SHP77 treated with DMSO at 0.1 percent for 48 hours (cell line): ENCODE measurements at regions not wholly inside any gene's neighbourhood (a gene's known extent, or its start where the extent isn't known, plus 50 kb on each side); places are given as distances from the start of the nearest gene placed in this dataset.

Experiments
- DNase-seq: peaks from one replicate; lab custom pipeline; 2025; lab: John Stamatoyannopoulos, UW

DNA sequence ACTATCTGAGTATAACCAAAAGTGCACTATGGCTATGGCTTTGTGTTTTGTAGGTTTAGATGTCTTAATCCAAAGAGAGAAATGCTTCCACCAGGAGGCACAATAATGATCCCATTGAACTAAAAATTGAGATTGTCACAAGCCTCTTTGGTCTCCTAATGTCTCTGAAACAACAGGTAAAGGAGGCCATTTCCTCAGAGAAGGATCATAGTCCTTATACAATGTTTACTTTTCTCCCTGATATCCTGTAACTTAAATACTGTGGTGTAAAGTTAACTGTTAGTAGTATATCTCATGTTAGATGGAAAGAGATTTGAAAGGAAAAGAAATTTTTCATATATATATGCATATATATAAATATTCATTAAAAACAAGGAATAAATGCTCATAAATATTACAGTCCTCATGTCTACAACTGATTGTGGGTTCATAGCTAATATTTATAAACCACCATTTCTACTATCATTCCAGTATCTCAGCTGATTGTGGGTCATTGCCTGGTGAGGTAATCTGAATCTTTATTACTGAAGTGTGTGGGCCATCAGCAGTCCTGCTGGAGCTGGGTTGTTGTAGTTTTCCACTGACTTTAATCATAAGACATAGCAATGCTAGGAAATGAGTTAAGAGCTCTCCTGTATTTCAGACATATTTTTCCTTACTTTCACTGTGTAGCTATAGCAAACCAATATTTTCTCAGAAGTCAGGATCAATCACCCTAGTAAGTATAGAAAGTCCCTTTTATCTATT is 1230.4 kb downstream of the PCDH18 start:
- no peak for DNase-seq

DNA sequence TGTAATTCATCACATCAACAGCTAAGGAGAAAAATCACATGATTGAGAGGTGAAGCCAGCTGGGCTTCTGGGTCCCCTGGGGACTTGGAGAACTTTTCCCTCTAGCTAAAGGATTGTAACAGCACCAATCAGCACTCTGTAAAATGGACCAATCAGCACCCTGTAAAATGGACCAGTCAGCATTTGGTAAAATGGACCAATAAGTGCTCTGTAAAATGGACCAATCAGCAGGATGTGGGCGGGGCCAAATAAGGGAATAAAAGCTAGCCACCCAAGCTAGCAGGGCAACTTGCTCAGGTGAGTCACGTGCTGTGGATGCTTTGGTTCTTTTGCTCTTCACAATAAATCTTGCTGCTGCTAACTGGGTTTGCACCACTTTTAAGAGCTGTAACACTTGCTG is 1248.3 kb downstream of the PCDH18 start:
- no peak for DNase-seq

DNA sequence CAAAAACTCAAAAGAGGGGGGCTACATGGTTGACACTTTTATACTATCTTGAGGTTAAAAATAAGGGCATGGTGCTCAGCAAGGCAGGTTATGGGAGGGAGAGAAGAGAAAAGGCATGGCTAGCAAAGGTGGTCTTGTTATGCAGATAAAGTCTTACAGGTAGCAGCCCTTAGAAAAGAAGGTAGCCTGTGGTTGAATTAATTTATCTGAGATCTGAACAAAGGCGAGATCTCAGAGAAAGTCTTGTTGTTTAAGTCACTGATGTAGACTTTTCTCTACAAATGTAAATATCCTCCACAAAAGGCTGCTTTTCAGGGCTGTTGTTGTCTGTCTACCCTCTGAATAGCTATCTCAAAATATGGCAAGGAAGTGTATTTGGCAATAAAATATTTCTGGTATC is 1250.4 kb downstream of the PCDH18 start:
- no peak for DNase-seq

DNA sequence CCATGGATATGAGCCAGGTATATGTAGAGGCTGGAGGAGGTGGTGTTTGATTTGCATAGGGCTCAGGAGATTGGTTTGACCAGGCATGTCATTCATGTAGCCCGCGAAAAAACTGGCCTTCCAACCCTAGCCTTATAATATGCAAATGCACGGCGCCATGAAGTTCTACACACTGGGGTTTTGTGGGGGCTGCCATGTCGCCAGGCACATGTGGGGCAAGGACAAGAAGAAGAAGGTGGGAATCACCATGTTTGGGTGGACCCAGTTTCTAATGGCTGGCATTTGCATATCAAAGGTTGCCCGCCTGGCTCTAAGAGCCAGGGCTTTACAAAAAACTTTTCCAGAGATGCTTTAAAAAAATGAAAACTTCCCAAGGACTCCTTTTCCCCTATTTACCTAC is 1251.0 kb downstream of the PCDH18 start:
- no peak for DNase-seq

DNA sequence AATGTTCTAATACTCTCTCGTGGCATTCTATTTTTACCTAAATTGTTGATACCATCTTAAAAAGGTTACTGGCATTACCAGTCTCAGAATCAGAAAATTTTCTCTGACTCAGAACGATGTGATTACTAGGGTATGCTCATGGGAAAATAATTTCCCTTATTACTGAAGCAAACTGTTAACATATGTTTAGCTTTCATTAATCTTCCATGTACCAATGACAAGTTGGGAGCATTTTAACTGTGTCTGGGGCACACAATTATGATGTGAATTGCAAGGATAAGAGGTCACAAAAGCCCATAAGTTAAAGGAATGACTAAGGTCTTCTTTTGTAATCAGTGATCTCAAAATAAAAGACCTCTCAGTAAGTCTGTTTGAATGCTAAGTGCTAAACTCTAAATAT is 1254.6 kb downstream of the PCDH18 start:
- DNase-seq = no peak

DNA sequence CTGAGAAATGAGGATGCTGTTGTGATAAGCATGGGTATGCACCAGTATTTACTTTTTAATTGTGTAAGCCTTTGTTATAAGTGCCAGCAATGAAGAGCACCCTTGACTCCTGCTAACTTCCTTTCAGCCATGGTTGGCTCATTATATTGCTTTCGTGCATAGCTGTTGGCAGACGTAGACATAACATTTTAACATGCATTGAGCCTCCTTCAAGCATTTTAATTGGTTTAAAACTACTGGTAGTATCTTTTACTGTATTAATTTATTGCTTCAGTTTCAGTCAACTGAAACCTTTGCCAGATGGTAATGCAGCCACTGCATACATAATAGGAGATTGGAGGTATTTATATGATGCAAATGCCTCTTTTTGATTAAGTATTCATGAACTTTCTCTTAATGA is 1285.4 kb downstream of the PCDH18 start:
- DNase-seq = no peak

DNA sequence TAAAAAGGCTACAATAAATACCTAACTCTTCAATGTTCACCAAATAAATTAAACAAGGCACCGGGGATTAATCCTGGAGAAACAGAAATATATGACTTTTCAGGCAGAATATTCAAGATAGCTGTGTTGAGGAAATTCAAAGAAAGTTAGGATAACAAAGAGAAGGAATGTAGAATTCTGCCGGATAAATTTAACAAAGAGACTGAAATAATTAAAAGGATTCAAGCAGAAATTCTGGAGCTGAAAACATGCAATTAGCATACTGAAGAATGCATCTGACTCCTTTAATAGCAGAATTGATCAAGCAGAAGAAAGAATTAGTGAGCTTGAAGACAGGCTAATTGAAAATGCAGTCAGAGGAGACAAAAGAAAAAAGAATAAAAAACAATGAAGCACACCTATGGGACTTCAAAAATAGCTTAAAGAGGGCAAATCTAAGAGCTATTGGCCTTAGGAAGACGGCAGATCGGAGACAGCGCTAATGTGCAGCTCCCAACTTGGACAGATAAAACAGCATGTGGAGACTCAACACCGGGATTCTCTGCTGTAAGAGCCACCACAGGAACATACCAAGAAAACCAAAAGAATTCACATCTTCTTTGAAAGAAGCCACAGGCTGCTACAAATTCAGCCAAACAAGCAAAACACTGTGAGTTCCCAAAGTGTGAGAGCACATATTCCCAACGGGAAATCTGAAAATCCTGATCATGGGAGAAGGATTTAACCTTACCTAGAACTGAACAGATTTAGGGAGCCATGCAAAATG is 1290.9 kb downstream of the PCDH18 start:
- no peak for DNase-seq

DNA sequence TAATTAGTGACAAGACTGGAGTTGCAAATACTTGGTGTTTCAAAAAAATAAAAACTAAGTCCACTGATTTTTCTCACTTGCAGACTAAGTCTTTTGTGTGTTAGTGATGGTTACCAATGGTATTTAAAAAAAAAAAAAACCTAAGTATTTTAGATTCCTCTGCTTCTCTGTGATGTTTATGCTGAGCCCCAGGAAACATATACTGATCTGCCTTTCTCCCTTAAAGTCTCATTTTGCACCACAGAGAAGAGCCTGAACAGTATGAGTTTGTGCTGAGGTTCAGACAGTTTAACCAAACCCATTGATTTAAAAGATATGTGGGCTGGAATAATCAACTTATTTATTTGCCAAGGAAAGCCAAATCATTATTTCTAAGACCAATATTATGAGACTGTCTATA is 1305.0 kb downstream of the PCDH18 start:
- no peak for DNase-seq

DNA sequence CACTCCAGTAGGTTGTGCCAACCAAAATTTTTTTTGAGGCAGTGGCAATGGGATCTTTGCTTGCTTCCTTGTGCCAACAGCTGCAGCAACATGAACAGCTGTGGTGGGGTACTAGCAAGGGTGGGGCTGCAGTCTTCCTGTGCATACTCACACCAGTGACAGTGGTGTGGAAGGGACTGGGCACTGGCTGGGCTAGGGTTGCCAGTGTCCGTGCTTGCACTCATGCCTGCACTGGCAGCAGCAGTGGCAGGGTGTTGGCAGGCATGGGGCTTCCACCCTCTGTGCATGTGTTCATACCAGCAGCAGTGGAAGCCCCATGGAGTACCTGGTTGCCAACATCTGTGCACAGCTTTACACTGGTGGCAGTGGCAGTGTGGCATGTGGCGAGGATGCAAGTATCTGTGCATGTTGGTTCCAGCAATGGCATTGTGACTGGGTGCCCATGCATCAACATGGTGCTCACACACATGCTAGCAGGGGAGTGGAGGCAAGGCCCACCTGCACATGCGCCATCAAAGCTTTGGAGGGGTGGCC is 1312.6 kb downstream of the PCDH18 start:
- no peak for DNase-seq

DNA sequence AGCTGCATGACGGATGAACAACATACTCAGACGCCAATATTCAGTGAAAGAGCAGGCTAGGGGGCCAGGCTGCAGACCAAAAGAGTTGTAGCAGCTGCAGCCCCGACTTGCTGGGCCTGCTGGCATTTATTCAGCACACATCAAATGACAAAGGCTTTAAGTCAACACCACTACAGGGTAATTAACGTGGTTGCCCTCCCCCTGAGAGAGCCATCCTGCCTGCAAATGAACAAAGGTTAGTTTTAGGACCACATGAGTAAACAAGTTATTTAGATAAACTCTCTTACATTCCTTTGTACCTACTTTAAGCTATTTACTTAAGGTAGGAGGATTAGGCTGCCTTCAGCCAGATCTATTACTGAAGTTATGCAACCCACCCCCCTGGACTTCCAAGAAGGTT is 1329.1 kb downstream of the PCDH18 start:
- no peak for DNase-seq

DNA sequence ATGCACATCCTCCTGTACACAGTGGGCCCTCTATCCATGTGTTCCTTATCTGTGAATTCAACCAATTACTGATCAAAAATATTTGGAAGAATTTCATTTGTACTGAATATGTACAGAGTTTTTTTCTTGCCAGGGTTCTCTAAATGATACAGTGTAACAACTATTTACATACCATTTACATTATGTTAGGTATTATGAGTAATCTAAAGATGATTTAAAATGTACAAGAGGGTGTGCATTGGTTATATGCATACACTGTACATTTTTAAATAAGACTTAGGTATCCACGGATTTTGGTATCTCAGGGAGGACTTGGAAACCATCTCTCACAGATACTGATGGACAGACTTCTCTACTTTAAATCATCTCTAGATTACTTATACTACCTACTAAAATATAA is 1333.9 kb downstream of the PCDH18 start:
- DNase-seq = no peak

DNA sequence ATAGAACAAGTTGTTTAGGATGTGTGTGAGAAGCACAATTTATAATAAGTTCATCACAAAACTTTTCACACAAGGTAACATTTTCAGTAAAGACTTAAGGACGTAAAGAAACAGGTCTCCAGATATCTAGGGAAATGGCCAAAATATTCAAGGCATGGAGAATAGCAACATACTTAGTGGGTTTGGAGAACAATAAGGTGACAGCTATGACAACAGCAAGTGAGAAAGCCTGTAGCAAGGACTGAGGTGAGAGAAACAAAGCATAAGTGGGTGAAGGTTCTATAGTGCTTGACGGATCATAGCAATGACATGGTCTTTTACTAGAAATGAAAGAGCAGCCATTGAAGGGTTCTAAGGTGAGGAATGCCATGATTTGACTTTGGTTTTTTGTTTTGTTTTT is 1337.3 kb downstream of the PCDH18 start:
- DNase-seq = no peak

DNA sequence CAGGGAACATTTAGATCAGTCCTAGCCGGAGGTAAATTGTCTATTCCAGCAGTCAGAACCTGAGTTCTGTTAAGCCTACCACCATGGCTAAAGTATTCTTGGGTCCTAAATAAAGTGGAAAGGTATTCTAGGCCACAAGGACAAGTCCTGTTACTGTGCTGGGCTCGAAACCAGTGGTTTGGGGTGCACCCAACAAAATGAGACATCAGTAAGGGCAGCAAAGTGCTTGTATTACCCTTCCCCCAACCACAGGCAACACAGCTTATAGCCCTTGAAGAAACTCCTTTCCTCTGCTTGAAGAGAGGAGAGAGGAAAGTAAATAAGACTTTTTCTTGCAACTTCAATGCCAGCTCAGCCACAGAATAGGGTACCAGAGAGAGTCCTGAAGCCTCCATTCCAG is 1345.6 kb downstream of the PCDH18 start:
- DNase-seq = no peak

DNA sequence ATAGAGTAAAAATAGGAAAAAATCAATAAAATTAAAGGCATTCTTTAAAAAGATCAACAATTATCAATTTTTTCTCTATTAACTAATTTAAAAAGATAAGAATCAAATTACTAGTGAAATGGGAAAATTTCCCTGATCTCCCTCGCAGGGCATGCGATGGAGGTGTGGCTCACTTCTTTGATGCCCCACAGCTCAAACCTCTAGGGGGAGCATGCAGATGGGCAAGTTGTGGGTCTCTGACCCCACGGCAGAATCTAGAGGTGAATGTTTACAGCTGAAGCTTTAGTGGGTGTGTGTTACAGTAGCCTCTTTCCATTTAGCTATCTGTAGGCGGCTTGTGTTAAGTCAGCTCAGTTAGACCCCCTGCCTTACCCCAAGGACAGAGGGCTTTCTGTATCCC is 1348.8 kb downstream of the PCDH18 start:
- DNase-seq = no peak

DNA sequence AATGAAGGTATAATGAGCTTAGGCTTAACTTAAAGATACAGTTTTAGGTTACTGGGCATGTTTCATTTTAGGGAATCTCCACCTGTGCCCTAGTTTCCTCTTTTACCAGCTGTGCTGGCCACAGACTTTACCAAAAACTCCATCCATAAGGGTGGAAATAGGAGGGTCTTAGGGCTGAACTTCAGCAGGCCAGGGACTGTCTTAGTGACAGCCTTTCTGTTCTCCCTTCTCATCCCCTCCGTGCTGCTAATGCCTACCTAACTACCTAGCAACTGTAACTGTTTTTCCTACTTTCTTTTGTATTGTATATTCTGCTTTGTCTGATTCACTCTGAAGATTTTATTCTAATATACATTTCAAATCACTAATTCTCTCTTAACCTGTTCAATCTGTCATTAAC is 1375.3 kb downstream of the PCDH18 start:
- DNase-seq = no peak

DNA sequence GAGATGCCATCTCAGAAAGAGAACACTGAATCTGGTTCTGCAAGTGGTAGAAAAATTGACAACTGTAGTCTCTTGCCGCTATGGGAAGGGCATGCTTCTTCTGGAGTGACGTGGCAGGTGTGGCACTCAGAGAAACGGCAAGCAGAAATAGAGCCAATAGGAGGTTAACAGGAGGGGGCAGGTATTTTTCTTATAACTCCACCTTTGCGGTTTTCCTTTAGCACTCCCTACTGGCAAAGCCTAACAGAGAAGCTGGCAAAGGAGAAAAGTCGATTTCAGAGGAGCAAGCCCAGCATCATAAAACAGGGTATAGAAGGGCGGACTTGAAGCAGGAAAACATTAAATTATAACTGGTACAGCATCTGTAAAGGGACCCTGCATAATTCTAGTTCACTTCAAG is 1382.2 kb downstream of the PCDH18 start:
- no peak for DNase-seq

DNA sequence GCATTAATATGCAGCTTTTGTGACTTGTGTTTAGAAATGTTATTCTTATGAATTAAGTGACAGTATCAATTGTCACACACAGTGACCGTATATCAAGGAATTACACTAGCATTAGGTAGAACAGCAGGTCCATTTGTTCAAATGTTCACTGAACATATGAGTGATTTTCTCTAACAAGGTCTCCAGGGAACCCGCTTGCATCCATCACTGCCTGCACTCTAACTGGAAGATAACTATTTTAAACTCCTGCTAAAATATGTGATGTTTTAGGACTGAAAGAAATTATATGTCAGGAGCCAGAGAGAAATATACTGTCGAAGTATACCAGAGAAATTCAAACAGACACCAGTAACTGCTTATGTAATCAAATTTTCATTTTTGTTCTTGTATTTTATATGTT is 1395.7 kb downstream of the PCDH18 start:
- no peak for DNase-seq

DNA sequence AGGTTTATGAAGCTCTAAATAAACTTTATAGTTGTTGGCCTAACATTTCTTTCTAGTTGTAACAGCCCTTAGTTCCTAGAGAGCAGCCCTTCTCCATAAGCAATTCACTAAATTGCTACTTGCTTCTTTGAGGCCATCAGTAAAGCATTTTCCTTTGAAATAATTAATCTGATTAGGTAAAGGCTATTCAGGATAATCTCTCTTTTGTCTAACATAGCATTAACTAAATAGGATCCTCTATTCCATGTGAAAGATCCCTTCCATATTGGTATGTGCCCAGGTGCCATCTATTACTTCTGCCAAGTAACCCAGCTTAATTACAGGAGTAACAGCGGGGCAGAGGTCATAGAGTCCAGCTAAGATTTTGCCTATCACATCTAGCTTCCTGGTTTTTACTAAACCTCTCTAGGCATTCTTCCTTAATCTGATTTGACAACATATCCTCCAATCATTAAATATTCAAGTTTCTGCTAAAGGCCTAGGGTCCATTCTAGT is 1408.0 kb downstream of the PCDH18 start:
- DNase-seq = no peak

DNA sequence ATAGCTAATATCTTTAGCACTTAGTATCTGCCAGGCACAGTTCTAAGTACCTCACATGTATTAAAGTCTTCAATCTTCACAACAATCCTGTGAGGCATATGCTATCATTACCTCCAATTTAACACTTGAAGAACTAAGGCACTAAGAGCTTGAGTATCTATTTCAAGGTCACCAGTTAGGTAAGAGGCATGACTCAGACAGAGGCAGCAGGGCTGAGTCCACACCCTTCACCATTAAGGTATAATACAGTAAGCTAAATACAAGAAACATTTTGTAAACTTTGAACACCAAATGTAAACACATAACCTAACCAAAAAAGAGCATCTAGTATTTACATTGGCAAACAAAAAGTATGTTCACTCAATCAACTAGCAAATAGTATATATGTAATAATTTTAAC is 1410.9 kb downstream of the PCDH18 start:
- no peak for DNase-seq

DNA sequence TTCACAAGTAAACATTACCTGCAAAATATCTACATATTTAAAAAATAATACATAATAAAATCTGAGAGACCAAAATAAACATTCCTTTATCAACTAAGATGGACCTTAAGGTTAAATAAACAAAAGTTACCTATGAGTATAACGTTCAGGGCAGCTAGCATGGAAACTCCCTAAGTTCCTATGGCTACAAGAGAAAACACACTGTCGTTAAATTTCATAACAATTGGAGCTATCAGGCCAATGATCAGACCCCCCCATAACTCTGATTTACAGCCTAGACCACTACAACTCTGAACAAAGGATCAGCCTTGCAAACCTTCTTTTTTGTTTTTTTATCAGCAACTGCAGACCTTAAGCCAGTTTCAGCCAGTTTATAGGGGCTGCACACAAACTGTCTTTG is 1418.4 kb downstream of the PCDH18 start:
- DNase-seq = no peak

DNA sequence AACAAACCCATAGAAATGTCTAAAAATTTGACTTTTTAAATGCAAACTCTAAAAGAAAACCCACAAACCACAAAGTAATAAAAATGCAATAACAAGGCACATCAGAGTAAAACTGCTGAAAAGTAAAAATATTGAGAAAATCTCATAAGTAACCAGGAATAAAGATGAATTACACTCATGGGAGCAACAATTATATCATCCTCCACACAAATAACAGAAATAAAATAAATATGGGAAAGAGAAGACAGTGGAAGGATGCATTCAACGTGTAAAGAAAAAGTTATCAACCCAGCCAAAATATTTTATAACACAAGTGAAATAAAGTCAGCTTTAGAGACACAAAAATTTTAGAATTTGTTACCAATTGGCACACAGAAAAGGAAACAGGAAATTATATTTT is 1420.2 kb downstream of the PCDH18 start:
- DNase-seq = no peak

DNA sequence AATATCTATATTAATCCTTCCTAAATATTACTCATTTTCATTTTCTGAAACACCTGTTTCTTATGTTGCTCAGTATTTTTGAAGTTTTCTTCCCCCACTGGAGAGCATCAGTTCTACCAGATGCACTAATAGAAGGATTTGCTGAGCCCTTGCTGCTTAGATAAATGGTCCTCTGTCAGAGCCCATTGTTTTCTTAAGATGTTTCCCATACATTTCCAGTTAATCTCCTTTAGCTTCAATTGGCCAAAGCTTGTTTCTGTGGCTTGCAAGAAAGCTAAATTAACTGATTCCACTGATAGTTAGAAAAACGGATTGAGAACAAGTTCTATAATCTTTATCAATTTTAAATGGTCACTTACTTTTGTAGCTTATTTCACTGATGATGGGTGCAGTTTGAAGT is 1425.5 kb downstream of the PCDH18 start:
- no peak for DNase-seq

DNA sequence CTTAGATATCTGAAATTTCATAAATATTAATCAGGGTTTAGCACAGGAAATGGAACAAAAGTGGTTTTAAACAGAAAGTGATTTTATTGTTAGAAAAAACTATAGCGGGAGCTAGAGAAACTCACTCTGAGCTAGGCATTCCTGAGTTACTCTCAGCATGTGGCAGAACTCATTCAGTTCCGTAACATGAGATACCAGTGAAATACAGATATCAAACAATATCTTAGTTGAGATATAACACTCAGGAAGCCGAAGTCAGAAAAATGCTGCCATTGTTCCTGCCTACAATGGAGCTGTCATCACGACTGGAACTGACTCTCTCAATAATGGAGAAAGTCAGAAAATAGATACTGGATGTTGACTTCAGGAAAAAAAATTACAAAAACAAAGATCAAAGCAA is 1428.7 kb downstream of the PCDH18 start:
- DNase-seq = no peak
